Gastrocnemius medialis (tissue), 4 donors: ENCODE measurements at regions not wholly inside any gene's neighbourhood (a gene's known extent, or its start where the extent isn't known, plus 50 kb on each side); places are given as distances from the start of the nearest gene placed in this dataset.

ENCODE experiments used
- POLR2A ChIP-seq, 2 donors: fragments of 450-650 bp; IDR thresholded peaks; one replicate each; pipeline ENCODE4 v1.6.1; 2017; ENCODE audit warnings: antibody characterized with exemption in 2 of 2, mild to moderate bottlenecking in 2 of 2, moderate library complexity in 2 of 2
- TF ChIP-seq, protein P1 (sequence below), 5 experiments: fragments of 450-650 bp in 3 of 5; fragments of 200-600 bp in 2 of 5; sonication (generic) in 2 of 5; IDR thresholded peaks in 4 of 5; conservative IDR thresholded peaks in 1 of 5; 1 replicate in 4 of 5; 2 replicates in 1 of 5; pipeline ENCODE4 v1.5.1; 2016 to 2019; ENCODE audit warnings: antibody characterized with exemption in 5 of 5, mild to moderate bottlenecking in 3 of 5, moderate library complexity in 3 of 5

DNA sequence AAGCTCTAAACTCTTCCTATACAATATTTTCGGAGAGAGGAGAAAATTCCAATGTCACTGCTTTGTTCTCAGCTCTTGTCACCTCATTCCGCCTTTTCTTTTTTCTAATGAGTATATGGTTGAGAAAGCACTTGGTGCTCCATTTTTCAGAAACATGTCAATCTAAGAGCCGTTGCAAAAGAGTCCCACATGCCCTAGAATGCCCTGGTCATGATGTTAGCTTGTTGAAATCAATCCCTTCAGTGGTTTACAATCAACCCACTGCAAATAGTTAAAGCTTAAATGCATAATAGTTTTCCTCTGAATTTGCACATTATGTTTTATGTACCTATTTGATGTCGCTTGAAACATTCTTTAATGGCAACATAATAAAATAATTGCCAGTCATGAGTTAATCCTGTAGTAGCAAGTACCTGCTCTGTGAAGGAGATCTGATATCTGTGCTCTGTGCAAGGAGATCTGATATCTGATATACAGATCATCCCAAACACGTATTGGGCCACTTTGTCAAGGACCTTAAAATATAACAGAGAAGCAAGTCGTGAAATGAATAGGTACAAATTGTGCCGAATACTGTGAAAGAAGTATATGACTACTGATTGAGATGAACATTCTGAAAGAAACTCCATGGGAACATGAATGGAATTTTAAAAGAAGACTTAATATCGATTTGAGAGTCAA, 1633.5 kb downstream of the SUCLG1 start:
- TF ChIP-seq, protein P1, sequence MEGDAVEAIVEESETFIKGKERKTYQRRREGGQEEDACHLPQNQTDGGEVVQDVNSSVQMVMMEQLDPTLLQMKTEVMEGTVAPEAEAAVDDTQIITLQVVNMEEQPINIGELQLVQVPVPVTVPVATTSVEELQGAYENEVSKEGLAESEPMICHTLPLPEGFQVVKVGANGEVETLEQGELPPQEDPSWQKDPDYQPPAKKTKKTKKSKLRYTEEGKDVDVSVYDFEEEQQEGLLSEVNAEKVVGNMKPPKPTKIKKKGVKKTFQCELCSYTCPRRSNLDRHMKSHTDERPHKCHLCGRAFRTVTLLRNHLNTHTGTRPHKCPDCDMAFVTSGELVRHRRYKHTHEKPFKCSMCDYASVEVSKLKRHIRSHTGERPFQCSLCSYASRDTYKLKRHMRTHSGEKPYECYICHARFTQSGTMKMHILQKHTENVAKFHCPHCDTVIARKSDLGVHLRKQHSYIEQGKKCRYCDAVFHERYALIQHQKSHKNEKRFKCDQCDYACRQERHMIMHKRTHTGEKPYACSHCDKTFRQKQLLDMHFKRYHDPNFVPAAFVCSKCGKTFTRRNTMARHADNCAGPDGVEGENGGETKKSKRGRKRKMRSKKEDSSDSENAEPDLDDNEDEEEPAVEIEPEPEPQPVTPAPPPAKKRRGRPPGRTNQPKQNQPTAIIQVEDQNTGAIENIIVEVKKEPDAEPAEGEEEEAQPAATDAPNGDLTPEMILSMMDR (IDR thresholded peaks at IDR 0.05 in 4 of 5, conservative IDR thresholded peaks at IDR 0.05 in 1 of 5): no peak
- TF ChIP-seq POLR2A (IDR thresholded peaks at IDR 0.05): no peak
